ENCODE measurements at regions not wholly inside any gene's neighbourhood (a gene's known extent, or its start where the extent isn't known, plus 50 kb on each side); places are given as distances from the start of the nearest gene placed in this dataset.
A peak's percentile ranks its signal among the peaks of the same experiment; 100 is the strongest.
"Not testable (repeated sequence)": the region's sequence is repeated elsewhere in the genome, so short reads cannot be mapped to it uniquely, and the experiment has no call there.

GRCh38 chr9:129539446-129539845, 81.5 kb downstream of the C9orf50 start:
- Mint-ChIP-seq H3K4me1 (no peaks in the 10 kb centered on the region), H3K27me3 (peaks cover 1 to 2% of the 10 kb centered on the region in 2 donors), H3K9me3 (peaks cover 7 to 12% (median 11%) of the 10 kb centered on the region in 5 donors), H3K4me3 (no peak overlapping the region), H3K27ac (no peak overlapping the region), H3K36me3 (peaks cover 1 to 10% (median 2%) of the 10 kb centered on the region in 3 donors)
- no peak for DNase-seq
- ChIA-PET POLR2A (no interaction called here), CTCF (interaction anchor here (1.7 kb wide), 1 partner anchor 12 kb away, joined by 4 read pairs; no protein-coding TSS in a partner anchor)
- H3K4me3 ChIP-seq (ENCODE audit: low read length), result no peak overlapping the region
- H3K9me3 ChIP-seq (ENCODE audit: low read length), result no peaks in the 10 kb centered on the region
- H3K27me3 ChIP-seq (ENCODE audit: insufficient read depth, low read length, poor library complexity, severe bottlenecking), result no peaks in the 10 kb centered on the region
- H3K27ac ChIP-seq (ENCODE audit: low read depth, low read length), result no peak overlapping the region
- H3K4me1 ChIP-seq (ENCODE audit: insufficient read depth, low read length), result no peaks in the 10 kb centered on the region
- H3K36me3 ChIP-seq (ENCODE audit: insufficient read depth, low read length), result no peaks in the 10 kb centered on the region

GRCh38 chr9:129531860-129532402, 89.0 kb downstream of the C9orf50 start:
- H3K27me3 ChIP-seq (ENCODE audit: insufficient read depth, low read length, poor library complexity, severe bottlenecking); H3K4me1 Mint-ChIP-seq; H3K4me1 ChIP-seq (ENCODE audit: insufficient read depth, low read length); H3K9me3 ChIP-seq (ENCODE audit: low read length); H3K27ac Mint-ChIP-seq; H3K36me3 ChIP-seq (ENCODE audit: insufficient read depth, low read length); H3K4me3 Mint-ChIP-seq; POLR2A ChIA-PET; DNase-seq; H3K9me3 Mint-ChIP-seq; H3K27ac ChIP-seq (ENCODE audit: low read depth, low read length); H3K4me3 ChIP-seq (ENCODE audit: low read length); CTCF ChIA-PET: not testable (repeated sequence)
- Mint-ChIP-seq H3K36me3 (peaks cover 0 to 15% (median 5%) of the 10 kb centered on the region in 3 donors), H3K27me3 (peaks cover 5 to 29% of the 10 kb centered on the region in 2 donors)

- POLR2A ChIA-PET; H3K27ac ChIP-seq (ENCODE audit: low read depth, low read length); H3K4me1 Mint-ChIP-seq; H3K9me3 Mint-ChIP-seq; H3K27ac Mint-ChIP-seq; H3K4me1 ChIP-seq (ENCODE audit: insufficient read depth, low read length); H3K9me3 ChIP-seq (ENCODE audit: low read length); H3K4me3 ChIP-seq (ENCODE audit: low read length); CTCF ChIA-PET; DNase-seq; H3K36me3 ChIP-seq (ENCODE audit: insufficient read depth, low read length); H3K4me3 Mint-ChIP-seq: not testable (repeated sequence)
- peaks cover 11% of the 10 kb centered on the region for H3K27me3 ChIP-seq (ENCODE audit: insufficient read depth, low read length, poor library complexity, severe bottlenecking)
- Mint-ChIP-seq H3K36me3 (peaks cover 0 to 20% (median 5%) of the 10 kb centered on the region in 3 donors), H3K27me3 (peaks cover 18 to 52% of the 10 kb centered on the region in 2 donors)
Measured at GRCh38 chr9:129527955-129528354, 92.9 kb downstream of the C9orf50 start.

- Histone ChIP-seq H3K9me3 (ENCODE audit: low read length) (no peaks in the 10 kb centered on the region), H3K36me3 (ENCODE audit: insufficient read depth, low read length) (no peaks in the 10 kb centered on the region), H3K4me3 (ENCODE audit: low read length) (no peak overlapping the region), H3K27me3 (ENCODE audit: insufficient read depth, low read length, poor library complexity, severe bottlenecking) (peaks cover 11% of the 10 kb centered on the region), H3K27ac (ENCODE audit: low read depth, low read length) (no peak overlapping the region), H3K4me1 (ENCODE audit: insufficient read depth, low read length) (no peaks in the 10 kb centered on the region)
- peaks cover 0 to 4% (median 0%) of the 10 kb centered on the region in 3 donors for H3K4me1 Mint-ChIP-seq
- ChIA-PET POLR2A (no interaction called here), CTCF (interaction anchor here (1.2 to 1.4 kb wide), 3 partner anchors 11 to 99 kb away, joined by 3 to 4 read pairs (median 3); no protein-coding TSS in a partner anchor)
- H3K36me3 Mint-ChIP-seq, result peaks cover 0 to 20% (median 5%) of the 10 kb centered on the region in 3 donors
- peak overlapping the region in 1 of 8 donors; percentile 72 for H3K27ac Mint-ChIP-seq
- peaks cover 18 to 45% of the 10 kb centered on the region in 2 donors for H3K27me3 Mint-ChIP-seq
- DNase-seq, result no peak
- peaks cover 0 to 9% (median 5%) of the 10 kb centered on the region in 5 donors for H3K9me3 Mint-ChIP-seq
- H3K4me3 Mint-ChIP-seq, result no peak overlapping the region
Measured at GRCh38 chr9:129525656-129526196, 95.2 kb downstream of the C9orf50 start.

GRCh38 chr9:129524582-129525270, 96.2 kb downstream of the C9orf50 start:
- Histone ChIP-seq H3K27me3 (ENCODE audit: insufficient read depth, low read length, poor library complexity, severe bottlenecking) (peaks cover 11% of the 10 kb centered on the region), H3K4me1 (ENCODE audit: insufficient read depth, low read length) (no peaks in the 10 kb centered on the region), H3K36me3 (ENCODE audit: insufficient read depth, low read length) (no peaks in the 10 kb centered on the region), H3K27ac (ENCODE audit: low read depth, low read length) (no peak overlapping the region), H3K4me3 (ENCODE audit: low read length) (no peak overlapping the region), H3K9me3 (ENCODE audit: low read length) (no peaks in the 10 kb centered on the region)
- ChIA-PET POLR2A (no interaction called here), CTCF (no interaction called here)
- peaks cover 18 to 42% of the 10 kb centered on the region in 2 donors for H3K27me3 Mint-ChIP-seq
- peaks cover 0 to 19% (median 3%) of the 10 kb centered on the region in 3 donors for H3K36me3 Mint-ChIP-seq
- peaks cover 0 to 9% (median 8%) of the 10 kb centered on the region in 5 donors for H3K9me3 Mint-ChIP-seq
- H3K4me3 Mint-ChIP-seq, result no peak overlapping the region
- no peak overlapping the region for H3K27ac Mint-ChIP-seq
- peaks cover 0 to 2% (median 0%) of the 10 kb centered on the region in 3 donors for H3K4me1 Mint-ChIP-seq
- no peak for DNase-seq

- H3K27me3 Mint-ChIP-seq, result peaks cover 16 to 37% of the 10 kb centered on the region in 2 donors
- POLR2A ChIA-PET, result no interaction called here
Measured at GRCh38 chr9:129523943-129524581, 96.8 kb downstream of the C9orf50 start.

GRCh38 chr9:129522351-129522750, 98.5 kb downstream of the C9orf50 start:
- no peak overlapping the region for H3K4me3 Mint-ChIP-seq
- no peaks in the 10 kb centered on the region for H3K4me1 Mint-ChIP-seq
- H3K27ac Mint-ChIP-seq, result no peak overlapping the region
- Histone ChIP-seq H3K4me3 (ENCODE audit: low read length) (no peak overlapping the region), H3K4me1 (ENCODE audit: insufficient read depth, low read length) (no peaks in the 10 kb centered on the region), H3K36me3 (ENCODE audit: insufficient read depth, low read length) (no peaks in the 10 kb centered on the region), H3K27me3 (ENCODE audit: insufficient read depth, low read length, poor library complexity, severe bottlenecking) (peaks cover 11% of the 10 kb centered on the region), H3K9me3 (ENCODE audit: low read length) (no peaks in the 10 kb centered on the region), H3K27ac (ENCODE audit: low read depth, low read length) (no peak overlapping the region)
- CTCF ChIA-PET, result no interaction called here
- peaks cover 17 to 32% of the 10 kb centered on the region in 2 donors for H3K27me3 Mint-ChIP-seq
- H3K36me3 Mint-ChIP-seq, result peaks cover 0 to 16% (median 3%) of the 10 kb centered on the region in 3 donors
- POLR2A ChIA-PET, result no interaction called here
- peaks cover 10 to 13% (median 11%) of the 10 kb centered on the region in 5 donors for H3K9me3 Mint-ChIP-seq
- DNase-seq, result no peak

More at GRCh38 chr9:129523943-129524581, 96.8 kb downstream of the C9orf50 start:
- no peak overlapping the region for H3K27ac ChIP-seq (ENCODE audit: low read depth, low read length)
- DNase-seq, result no peak
- Mint-ChIP-seq H3K4me1 (no peaks in the 10 kb centered on the region), H3K4me3 (no peak overlapping the region), H3K9me3 (peaks cover 0 to 9% (median 8%) of the 10 kb centered on the region in 5 donors), H3K36me3 (peaks cover 0 to 13% (median 2%) of the 10 kb centered on the region in 3 donors), H3K27ac (no peak overlapping the region)
- H3K36me3 ChIP-seq (ENCODE audit: insufficient read depth, low read length), result no peaks in the 10 kb centered on the region
- H3K9me3 ChIP-seq (ENCODE audit: low read length), result no peaks in the 10 kb centered on the region
- no peak overlapping the region for H3K4me3 ChIP-seq (ENCODE audit: low read length)
- no peaks in the 10 kb centered on the region for H3K4me1 ChIP-seq (ENCODE audit: insufficient read depth, low read length)
- CTCF ChIA-PET, result no interaction called here
- peaks cover 11% of the 10 kb centered on the region for H3K27me3 ChIP-seq (ENCODE audit: insufficient read depth, low read length, poor library complexity, severe bottlenecking)

GRCh38 chr9:129520082-129520481, 100.8 kb downstream of the C9orf50 start:
- Mint-ChIP-seq H3K27ac (no peak overlapping the region), H3K4me3 (no peak overlapping the region), H3K36me3 (peaks cover 0 to 12% (median 3%) of the 10 kb centered on the region in 3 donors), H3K9me3 (peaks cover 6 to 22% (median 18%) of the 10 kb centered on the region in 5 donors), H3K4me1 (no peaks in the 10 kb centered on the region), H3K27me3 (peaks cover 15 to 20% of the 10 kb centered on the region in 2 donors)
- H3K9me3 ChIP-seq (ENCODE audit: low read length), result no peaks in the 10 kb centered on the region
- H3K27me3 ChIP-seq (ENCODE audit: insufficient read depth, low read length, poor library complexity, severe bottlenecking), result peaks cover 6% of the 10 kb centered on the region
- H3K4me3 ChIP-seq (ENCODE audit: low read length), result no peak overlapping the region
- ChIA-PET POLR2A (no interaction called here), CTCF (interaction anchor here (1.2 to 1.6 kb wide), 3 partner anchors 137 to 388 kb away, joined by 3 read pairs; no protein-coding TSS in a partner anchor)
- H3K4me1 ChIP-seq (ENCODE audit: insufficient read depth, low read length), result no peaks in the 10 kb centered on the region
- H3K27ac ChIP-seq (ENCODE audit: low read depth, low read length), result no peak overlapping the region
- DNase-seq, result no peak
- no peaks in the 10 kb centered on the region for H3K36me3 ChIP-seq (ENCODE audit: insufficient read depth, low read length)
